Liver (tissue), 3 donors: ENCODE measurements at regions not wholly inside any gene's neighbourhood (a gene's known extent, or its start where the extent isn't known, plus 50 kb on each side); places are given as distances from the start of the nearest gene placed in this dataset.

Experiments used
- EGR1 ChIP-seq, 2 donors: IDR thresholded peaks; 2 replicates each; pipeline ENCODE4 v1.6.1; 2016 to 2018; ENCODE audit warnings: antibody characterized with exemption in 2 of 2, low read depth in 2 of 2
- FOXA1 ChIP-seq: IDR thresholded peaks from 2 replicates; pipeline ENCODE4 v1.6.1; 2016; ENCODE audit warnings: antibody characterized with exemption
- GABPA ChIP-seq, 2 donors: IDR thresholded peaks in 1 of 2; conservative IDR thresholded peaks in 1 of 2; 2 replicates each; pipeline ENCODE4 v1.6.1; 2016; ENCODE audit warnings: antibody characterized with exemption in 2 of 2, mild to moderate bottlenecking in 1 of 2, moderate library complexity in 1 of 2
- JUND ChIP-seq, 2 donors: IDR thresholded peaks; 2 replicates each; pipeline ENCODE4 v1.6.1; 2016; ENCODE audit warnings: antibody characterized with exemption in 2 of 2
- MAX ChIP-seq: IDR thresholded peaks from 2 replicates; pipeline ENCODE4 v1.6.1; 2016; ENCODE audit warnings: antibody characterized with exemption
- RAD21 ChIP-seq, 2 donors: IDR thresholded peaks; 2 replicates each; pipeline ENCODE4 v1.6.1; 2016; ENCODE audit warnings: antibody characterized with exemption in 2 of 2, mild to moderate bottlenecking in 2 of 2
- SP1 ChIP-seq: IDR thresholded peaks from 2 replicates; pipeline ENCODE4 v1.6.1; 2018; ENCODE audit warnings: antibody characterized with exemption, mild to moderate bottlenecking
- TAF1 ChIP-seq: conservative IDR thresholded peaks from 2 replicates; pipeline ENCODE4 v1.6.1; 2016; ENCODE audit warnings: antibody characterized with exemption, mild to moderate bottlenecking
- YY1 ChIP-seq: IDR thresholded peaks from 2 replicates; pipeline ENCODE4 v1.6.1; 2016; ENCODE audit warnings: antibody characterized with exemption, mild to moderate bottlenecking
- ZBTB33 ChIP-seq: IDR thresholded peaks from 2 replicates; pipeline ENCODE4 v1.6.1; 2016; ENCODE audit warnings: antibody characterized with exemption
- TF ChIP-seq, protein P1 (sequence below): fragments of 150-350 bp; IDR thresholded peaks from 2 replicates; pipeline ENCODE4 v1.5.1; 2017; ENCODE audit warnings: improper control_type of control experiment, low read depth, low read length; ENCODE audit not compliant: missing input control
- TF ChIP-seq, protein P2 (sequence below): IDR thresholded peaks from 2 replicates; pipeline ENCODE4 v1.6.1; 2016; ENCODE audit warnings: antibody characterized with exemption
- TF ChIP-seq, protein P3 (sequence below): IDR thresholded peaks from 2 replicates; pipeline ENCODE4 v1.6.1; 2016; ENCODE audit warnings: antibody characterized with exemption, mild to moderate bottlenecking
- donor health status: healthy.
- donor health status: healthy.

GRCh38 chr4:125091541-125091940, 223.2 kb upstream of the FAT4 start:
- TF ChIP-seq, protein P1, sequence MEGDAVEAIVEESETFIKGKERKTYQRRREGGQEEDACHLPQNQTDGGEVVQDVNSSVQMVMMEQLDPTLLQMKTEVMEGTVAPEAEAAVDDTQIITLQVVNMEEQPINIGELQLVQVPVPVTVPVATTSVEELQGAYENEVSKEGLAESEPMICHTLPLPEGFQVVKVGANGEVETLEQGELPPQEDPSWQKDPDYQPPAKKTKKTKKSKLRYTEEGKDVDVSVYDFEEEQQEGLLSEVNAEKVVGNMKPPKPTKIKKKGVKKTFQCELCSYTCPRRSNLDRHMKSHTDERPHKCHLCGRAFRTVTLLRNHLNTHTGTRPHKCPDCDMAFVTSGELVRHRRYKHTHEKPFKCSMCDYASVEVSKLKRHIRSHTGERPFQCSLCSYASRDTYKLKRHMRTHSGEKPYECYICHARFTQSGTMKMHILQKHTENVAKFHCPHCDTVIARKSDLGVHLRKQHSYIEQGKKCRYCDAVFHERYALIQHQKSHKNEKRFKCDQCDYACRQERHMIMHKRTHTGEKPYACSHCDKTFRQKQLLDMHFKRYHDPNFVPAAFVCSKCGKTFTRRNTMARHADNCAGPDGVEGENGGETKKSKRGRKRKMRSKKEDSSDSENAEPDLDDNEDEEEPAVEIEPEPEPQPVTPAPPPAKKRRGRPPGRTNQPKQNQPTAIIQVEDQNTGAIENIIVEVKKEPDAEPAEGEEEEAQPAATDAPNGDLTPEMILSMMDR: no peak
- TF ChIP-seq RAD21 (IDR thresholded peaks at IDR 0.05) (no peak), ZBTB33 (no peak), JUND (IDR thresholded peaks at IDR 0.05) (no peak), GABPA (IDR thresholded peaks at IDR 0.05 in 1 of 2, conservative IDR thresholded peaks at IDR 0.05 in 1 of 2) (no peak), EGR1 (IDR thresholded peaks at IDR 0.05; ENCODE audit: low read depth in 2 of 2) (no peak), MAX (no peak), FOXA1 (no peak), YY1 (no peak), TAF1 (no peak), SP1 (no peak)
- TF ChIP-seq, protein P2, sequence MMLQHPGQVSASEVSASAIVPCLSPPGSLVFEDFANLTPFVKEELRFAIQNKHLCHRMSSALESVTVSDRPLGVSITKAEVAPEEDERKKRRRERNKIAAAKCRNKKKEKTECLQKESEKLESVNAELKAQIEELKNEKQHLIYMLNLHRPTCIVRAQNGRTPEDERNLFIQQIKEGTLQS: no peak
- TF ChIP-seq, protein P3, sequence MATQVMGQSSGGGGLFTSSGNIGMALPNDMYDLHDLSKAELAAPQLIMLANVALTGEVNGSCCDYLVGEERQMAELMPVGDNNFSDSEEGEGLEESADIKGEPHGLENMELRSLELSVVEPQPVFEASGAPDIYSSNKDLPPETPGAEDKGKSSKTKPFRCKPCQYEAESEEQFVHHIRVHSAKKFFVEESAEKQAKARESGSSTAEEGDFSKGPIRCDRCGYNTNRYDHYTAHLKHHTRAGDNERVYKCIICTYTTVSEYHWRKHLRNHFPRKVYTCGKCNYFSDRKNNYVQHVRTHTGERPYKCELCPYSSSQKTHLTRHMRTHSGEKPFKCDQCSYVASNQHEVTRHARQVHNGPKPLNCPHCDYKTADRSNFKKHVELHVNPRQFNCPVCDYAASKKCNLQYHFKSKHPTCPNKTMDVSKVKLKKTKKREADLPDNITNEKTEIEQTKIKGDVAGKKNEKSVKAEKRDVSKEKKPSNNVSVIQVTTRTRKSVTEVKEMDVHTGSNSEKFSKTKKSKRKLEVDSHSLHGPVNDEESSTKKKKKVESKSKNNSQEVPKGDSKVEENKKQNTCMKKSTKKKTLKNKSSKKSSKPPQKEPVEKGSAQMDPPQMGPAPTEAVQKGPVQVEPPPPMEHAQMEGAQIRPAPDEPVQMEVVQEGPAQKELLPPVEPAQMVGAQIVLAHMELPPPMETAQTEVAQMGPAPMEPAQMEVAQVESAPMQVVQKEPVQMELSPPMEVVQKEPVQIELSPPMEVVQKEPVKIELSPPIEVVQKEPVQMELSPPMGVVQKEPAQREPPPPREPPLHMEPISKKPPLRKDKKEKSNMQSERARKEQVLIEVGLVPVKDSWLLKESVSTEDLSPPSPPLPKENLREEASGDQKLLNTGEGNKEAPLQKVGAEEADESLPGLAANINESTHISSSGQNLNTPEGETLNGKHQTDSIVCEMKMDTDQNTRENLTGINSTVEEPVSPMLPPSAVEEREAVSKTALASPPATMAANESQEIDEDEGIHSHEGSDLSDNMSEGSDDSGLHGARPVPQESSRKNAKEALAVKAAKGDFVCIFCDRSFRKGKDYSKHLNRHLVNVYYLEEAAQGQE: no peak
